Panc1 (cell line): ENCODE measurements at regions not wholly inside any gene's neighbourhood (a gene's known extent, or its start where the extent isn't known, plus 50 kb on each side); places are given as distances from the start of the nearest gene placed in this dataset.

Experiments used
- ATAC-seq: fragments of 200-7000 bp; cut with Tn5 transposase; 2 replicates; pipeline ENCODE4 v1.9.1; 2020; ENCODE audit warnings: mild to moderate bottlenecking, moderate library complexity
- BruUV-seq: library from RNA; stranded (reverse); fragments of 400-500 nt; replicated peaks from 2 replicates; lab custom pipeline; 2021; lab: Mats Ljungman, UMichigan
- CTCF ChIA-PET: fragments of 300-600 bp; sonication (Branson Sonifier 250); formaldehyde crosslinking; loops from one replicate; lab custom pipeline; 2022; ENCODE audit warnings: antibody characterized with exemption; lab: Charles Lee
- POLR2A ChIA-PET: fragments of 300-600 bp; sonication (Branson Sonifier 250); formaldehyde crosslinking; loops from one replicate; lab custom pipeline; 2022; ENCODE audit warnings: antibody characterized with exemption; lab: Charles Lee
- DNase-seq: peaks from one replicate; pipeline ENCODE4 v3.0.0-alpha.2; 2010; ENCODE audit warnings: low read depth, low spot score
- H3K27ac ChIP-seq: 2 replicates; pipeline ENCODE4 v1.5.1; 2011; ENCODE audit warnings: mild to moderate bottlenecking, low read length, inconsistent platforms
- H3K27me3 ChIP-seq: fragments of 200-500 bp; sonication (Bioruptor generic); 2 replicates; pipeline ENCODE4 v1.6.0; 2014; ENCODE audit warnings: low read length, inconsistent platforms; ENCODE audit not compliant: control insufficient read depth, insufficient read depth
- H3K36me3 ChIP-seq: fragments of 200-500 bp; sonication (Bioruptor generic); 2 replicates; pipeline ENCODE4 v1.5.1; 2014; ENCODE audit warnings: inconsistent platforms, mild to moderate bottlenecking, low read length, moderate library complexity; ENCODE audit not compliant: control insufficient read depth, insufficient read depth
- H3K4me1 ChIP-seq: 2 replicates; pipeline ENCODE4 v1.5.1; 2011; ENCODE audit warnings: inconsistent platforms, mild to moderate bottlenecking, low read length, moderate library complexity; ENCODE audit not compliant: control insufficient read depth, insufficient read depth
- H3K4me3 ChIP-seq, 2 experiments: 2 replicates each; pipeline ENCODE4 v1.5.1; 2011 to 2012; ENCODE audit warnings: low read depth in 2 of 2, low read length in 2 of 2, mild to moderate bottlenecking in 2 of 2, inconsistent platforms in 1 of 2, moderate library complexity in 1 of 2
- H3K9me3 ChIP-seq: fragments of 200-500 bp; sonication (Bioruptor generic); 2 replicates; pipeline ENCODE4 v1.5.1; 2014; ENCODE audit warnings: low read depth, mild to moderate bottlenecking, inconsistent platforms, low read length, moderate library complexity; ENCODE audit not compliant: control insufficient read depth, insufficient read depth
- CTCF ChIP-seq: fragments of 450-650 bp; IDR thresholded peaks from 2 replicates; pipeline ENCODE4 v1.5.1; 2017; ENCODE audit warnings: mild to moderate bottlenecking
- POLR2AphosphoS5 ChIP-seq: IDR thresholded peaks from 2 replicates; pipeline ENCODE4 v1.6.1; 2012; ENCODE audit warnings: mild to moderate bottlenecking, low read depth, low read length, moderate library complexity
- REST ChIP-seq, 2 experiments: IDR thresholded peaks; 2 replicates each; pipeline ENCODE4 v1.6.1; 2011 to 2012; ENCODE audit warnings: low read depth in 2 of 2, control low read depth in 1 of 2, low read length in 1 of 2, mild to moderate bottlenecking in 1 of 2, moderate library complexity in 1 of 2; ENCODE audit not compliant: insufficient read depth in 1 of 2
- SIN3A ChIP-seq: IDR thresholded peaks from 2 replicates; pipeline ENCODE4 v1.6.1; 2012; ENCODE audit warnings: low read depth, mild to moderate bottlenecking, low read length, moderate library complexity, borderline replicate concordance; ENCODE audit not compliant: insufficient read depth
- TCF7L2 ChIP-seq: IDR thresholded peaks from 2 replicates; pipeline ENCODE4 v1.6.1; 2011; ENCODE audit warnings: mild to moderate bottlenecking, low read depth, low read length, inconsistent platforms
- in situ Hi-C: cut with HindIII; loops from 2 replicates; pipeline ENCODE4 v1.10.0; 2016; ENCODE audit warnings: low sequenced_read_pairs, low pct_unique_long_range_greater_than_20kb
- intact Hi-C: fragments of 100-400 bp; cut with micrococcal nuclease; formaldehyde crosslinking; loops from one replicate; pipeline ENCODE4 v1.10.0; 2022; ENCODE audit not compliant: unreplicated experiment

GRCh38 chr2:2932692-2933305 is 444.8 kb downstream of the EIPR1 start:
- Histone ChIP-seq H3K9me3 (no peaks in the 10 kb centered on the region), H3K4me3 (no peak overlapping the region), H3K27me3 (no peaks in the 10 kb centered on the region), H3K27ac (no peak overlapping the region), H3K36me3 (no peaks in the 10 kb centered on the region), H3K4me1 (no peaks in the 10 kb centered on the region)
- intact Hi-C loops, result no loop called here
- no peak for TF ChIP-seq POLR2AphosphoS5
- no peak for TF ChIP-seq TCF7L2
- no peak for TF ChIP-seq SIN3A
- TF ChIP-seq REST (IDR thresholded peaks at IDR 0.05; ENCODE audit: insufficient read depth in 1 of 2, low read depth in 2 of 2, low read length in 1 of 2), result no peak
- no peak for TF ChIP-seq CTCF
- CTCF ChIA-PET, result no interaction called here
- BruUV-seq, result no TSS peak
- POLR2A ChIA-PET, result no interaction called here
- DNase-seq (no peak), ATAC-seq (no peak)
- in situ Hi-C loops, result no loop called here

- no peak for ATAC-seq
- H3K27me3 ChIP-seq, result no peaks in the 10 kb centered on the region
- BruUV-seq, result no TSS peak
- ChIA-PET POLR2A (no interaction called here), CTCF (no interaction called here)
- no peak overlapping the region for H3K27ac ChIP-seq
- H3K9me3 ChIP-seq, result no peaks in the 10 kb centered on the region
- no peaks in the 10 kb centered on the region for H3K4me1 ChIP-seq
- in situ Hi-C loops (no loop called here), intact Hi-C loops (no loop called here)
- H3K4me3 ChIP-seq, result no peak overlapping the region
- TF ChIP-seq TCF7L2 (no peak), POLR2AphosphoS5 (no peak)
- DNase-seq, result no peak
- H3K36me3 ChIP-seq, result no peaks in the 10 kb centered on the region
These were observed 445.4 kb downstream of the EIPR1 start for GRCh38 chr2:2932189-2932588.

- no TSS peak for BruUV-seq
- no peak overlapping the region for H3K27ac ChIP-seq
- in situ Hi-C loops (no loop called here), intact Hi-C loops (no loop called here)
- POLR2A ChIA-PET, result no interaction called here
- CTCF ChIA-PET, result no interaction called here
- no peak for TF ChIP-seq REST (IDR thresholded peaks at IDR 0.05; ENCODE audit: insufficient read depth in 1 of 2, low read depth in 2 of 2, low read length in 1 of 2)
- TF ChIP-seq SIN3A, result no peak
- TF ChIP-seq TCF7L2, result no peak
- no peak for TF ChIP-seq POLR2AphosphoS5
- TF ChIP-seq CTCF, result no peak
- no peaks in the 10 kb centered on the region for H3K27me3 ChIP-seq
- ATAC-seq, result no peak
- DNase-seq, result no peak
- H3K4me3 ChIP-seq, result no peak overlapping the region
- H3K9me3 ChIP-seq, result no peaks in the 10 kb centered on the region
- no peaks in the 10 kb centered on the region for H3K4me1 ChIP-seq
- no peaks in the 10 kb centered on the region for H3K36me3 ChIP-seq
These were observed 446.1 kb downstream of the EIPR1 start for GRCh38 chr2:2931318-2932075.
